Stimulated activated naive CD8-positive, alpha-beta T cell treated with anti-CD3 and anti-CD28 coated beads, Interleukin-15, Interleukin-2, amounts not matched to agents 100 U/mL and 50 U/mL, for 24 hours (primary cell): ENCODE measurements at regions not wholly inside any gene's neighbourhood (a gene's known extent, or its start where the extent isn't known, plus 50 kb on each side); places are given as distances from the start of the nearest gene placed in this dataset.

Source experiments
- ATAC-seq: fragments of 150-1000 bp; cut with Tn5 transposase; one replicate; pipeline ENCODE4 v1.10.0; 2021
- DNase-seq: peaks from one replicate; pipeline ENCODE4 v3.0.0; 2021

- no peak for ATAC-seq
- no peak for DNase-seq
These were observed 672.5 kb downstream of the BRD1 start for GRCh38 chr22:49155039-49155769.

GRCh38 chr22:49154433-49154832 is 673.2 kb downstream of the BRD1 start:
- DNase-seq (no peak), ATAC-seq (no peak)

GRCh38 chr22:49153921-49154320 is 673.8 kb downstream of the BRD1 start:
- DNase-seq (no peak), ATAC-seq (no peak)

DNA sequence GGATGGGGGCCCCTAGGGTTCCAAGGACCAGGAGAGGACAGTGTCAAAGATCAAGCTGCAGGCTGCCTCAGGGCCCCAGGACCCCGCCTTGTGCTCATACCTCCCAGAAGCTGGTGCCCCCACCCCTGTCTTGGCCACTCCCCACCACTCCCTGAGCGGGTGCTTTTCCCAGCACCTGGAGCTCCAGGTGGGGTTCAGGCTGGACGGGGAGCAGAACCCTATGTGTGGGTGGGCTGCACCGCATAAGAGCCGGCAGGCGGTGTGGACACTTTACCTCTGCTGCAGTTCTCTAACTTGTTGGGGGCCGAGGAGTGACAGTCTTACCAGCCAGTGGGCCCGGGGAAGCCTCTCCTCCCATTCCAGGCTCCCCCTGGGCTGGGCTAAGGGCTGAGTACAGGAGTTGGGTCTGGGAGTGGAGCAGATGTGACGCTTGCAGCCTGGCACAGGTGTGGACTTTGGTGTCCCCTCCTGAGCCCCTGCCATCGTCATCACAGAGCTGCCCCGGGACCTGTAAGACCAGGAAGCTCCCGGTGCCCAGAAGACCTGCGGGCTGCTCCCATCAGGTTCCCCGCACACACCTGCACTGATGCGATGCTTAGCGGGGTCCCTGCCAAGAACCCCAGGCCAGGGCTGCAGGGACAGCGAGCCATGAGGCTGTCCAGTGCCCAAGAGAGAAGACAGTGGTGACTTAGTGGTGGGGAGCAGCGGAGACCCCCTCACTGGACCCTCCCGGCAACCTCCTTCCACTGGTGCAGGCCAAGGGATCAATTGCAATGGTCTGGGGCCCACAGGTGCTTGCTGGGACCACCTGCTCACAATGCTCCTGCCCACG is 674.5 kb downstream of the BRD1 start:
- DNase-seq (no peak), ATAC-seq (no peak)

DNA sequence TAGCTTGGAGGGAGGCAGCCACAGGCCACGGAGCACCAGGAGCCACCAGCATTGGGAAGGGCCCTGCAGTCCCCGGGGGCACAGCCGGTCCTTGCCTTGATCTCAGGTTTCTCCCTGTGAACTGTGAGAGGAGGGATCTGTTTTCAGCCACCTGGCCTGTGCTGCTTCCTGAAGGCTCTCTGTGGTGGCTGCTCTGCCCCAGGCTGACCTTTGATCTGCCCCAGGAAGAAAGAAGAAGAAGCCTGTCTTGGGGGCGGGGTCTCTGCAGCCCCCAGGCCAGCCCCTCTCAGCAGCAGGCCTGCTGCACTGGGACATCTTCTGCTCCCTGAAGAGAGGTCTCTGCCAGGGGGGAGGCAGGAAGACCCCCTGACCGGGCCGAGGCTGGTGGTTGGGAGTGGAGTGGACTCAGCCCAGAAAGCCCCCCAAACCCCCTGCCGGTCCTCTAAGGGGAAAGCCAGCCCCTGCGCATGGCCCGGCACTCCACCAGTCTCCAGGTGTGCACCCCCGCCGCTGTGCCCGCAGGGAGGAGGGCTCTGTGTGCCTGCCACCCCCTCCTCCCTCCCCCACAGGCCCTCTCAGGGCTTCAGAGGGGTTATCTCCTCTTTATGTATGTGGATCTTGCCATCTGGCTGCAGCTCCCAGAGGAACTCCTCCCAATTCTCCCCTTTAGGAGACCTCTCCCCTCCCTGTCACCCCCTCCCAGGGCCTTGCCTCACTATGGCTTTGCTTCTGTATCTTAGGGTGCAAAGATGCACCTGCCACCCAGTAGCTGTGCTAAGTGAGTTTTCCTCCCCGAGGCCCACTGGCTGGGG is 675.3 kb downstream of the BRD1 start:
- no peak for DNase-seq
- no peak for ATAC-seq

DNA sequence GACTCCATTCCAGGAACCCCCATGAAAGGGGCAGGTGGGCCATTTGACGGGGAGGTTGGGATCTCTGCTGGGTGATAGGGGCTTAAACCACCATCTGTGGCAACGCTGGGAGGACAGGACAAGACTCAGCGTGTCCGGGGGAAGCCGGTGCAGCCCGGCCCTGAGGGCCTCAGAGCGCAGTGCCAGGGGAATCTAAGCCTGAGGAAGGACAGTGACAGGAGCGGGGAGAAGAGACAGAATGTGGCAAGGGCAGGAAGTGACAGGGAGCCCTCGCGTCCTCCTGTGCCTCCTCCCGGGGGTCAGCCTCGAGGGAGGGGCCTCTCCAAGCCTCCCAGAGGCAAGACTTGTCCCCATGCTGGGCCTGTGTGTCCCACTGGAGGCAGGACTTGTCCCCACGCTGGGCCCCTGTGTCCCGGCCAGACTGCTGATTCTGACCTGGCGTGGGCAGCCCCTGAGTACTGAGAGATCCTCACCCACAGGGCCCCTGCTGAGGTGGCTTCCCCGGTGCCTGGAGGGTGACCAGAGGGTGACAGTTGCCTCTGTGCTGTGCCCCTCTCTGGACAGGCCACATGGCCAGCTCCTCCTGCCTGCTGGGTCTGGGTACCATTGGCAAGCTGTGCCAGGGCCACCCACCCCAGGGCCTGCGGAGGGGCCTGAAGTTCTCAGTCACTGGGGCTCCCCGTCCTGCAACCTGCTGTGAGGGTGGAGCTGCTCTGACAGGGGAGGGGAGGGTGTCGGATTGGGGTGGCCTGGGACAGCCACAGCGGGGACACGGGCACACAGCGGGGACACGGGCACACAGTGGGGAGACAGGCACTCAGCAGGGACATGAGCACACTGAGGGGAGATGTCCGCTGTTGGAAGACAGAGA is 676.2 kb downstream of the BRD1 start:
- ATAC-seq, result no peak
- no peak for DNase-seq

DNA sequence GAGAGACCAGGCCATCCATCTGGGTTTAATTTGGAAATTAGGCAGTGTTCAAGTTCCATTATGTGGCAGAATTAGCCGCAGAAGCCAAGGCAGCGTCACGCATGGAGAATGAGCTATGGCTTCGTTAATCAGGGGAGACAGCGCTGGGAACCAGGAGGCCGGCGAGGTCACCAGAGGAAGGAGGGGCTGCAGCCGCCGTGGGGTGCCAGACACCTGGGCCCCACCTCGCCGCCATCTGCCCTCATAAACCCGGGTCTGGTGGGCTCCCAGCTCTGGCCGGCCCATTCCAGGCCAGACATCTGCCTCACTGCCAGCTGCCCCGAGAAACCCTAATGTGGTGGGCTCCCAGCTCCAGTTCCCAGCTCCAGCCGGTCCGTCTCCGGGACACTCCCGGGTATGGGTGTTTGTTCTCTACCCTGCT is 676.9 kb downstream of the BRD1 start:
- ATAC-seq (no peak), DNase-seq (no peak)

GRCh38 chr22:49149721-49150608 is 677.7 kb downstream of the BRD1 start:
- no peak for ATAC-seq

DNA sequence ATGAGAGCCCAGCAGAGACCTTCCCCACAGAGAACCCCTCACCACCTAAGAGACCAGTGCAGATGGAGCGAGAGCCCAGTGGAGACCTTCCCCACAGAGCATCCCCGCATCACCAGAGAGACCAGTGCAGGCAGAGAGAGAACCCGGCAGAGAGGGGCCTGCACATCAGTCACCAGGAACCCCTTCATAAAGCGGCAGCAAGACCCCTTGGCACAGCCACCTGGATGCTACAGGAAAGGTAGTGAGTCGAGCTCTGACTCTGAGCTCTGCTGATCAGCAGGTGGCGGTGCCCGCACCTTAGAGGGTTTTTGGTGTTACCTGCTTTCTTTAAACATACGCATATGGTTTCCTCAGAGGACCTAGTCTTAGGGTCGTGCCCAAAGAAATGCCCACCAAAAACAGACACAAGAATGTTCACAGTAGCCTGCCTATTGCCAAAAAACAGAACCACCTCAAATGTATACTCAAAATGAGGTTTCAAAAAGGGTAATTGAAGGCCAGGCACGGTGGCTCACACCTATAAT is 678.7 kb downstream of the BRD1 start:
- DNase-seq, result no peak
- no peak for ATAC-seq

More at GRCh38 chr22:49149721-49150608, 677.7 kb downstream of the BRD1 start:
- DNase-seq, result no peak

GRCh38 chr22:49147617-49148175 is 680.0 kb downstream of the BRD1 start:
- ATAC-seq (no peak), DNase-seq (no peak)

- no peak for DNase-seq
- ATAC-seq, result no peak
These were observed 680.5 kb downstream of the BRD1 start for GRCh38 chr22:49147171-49147570.

DNA sequence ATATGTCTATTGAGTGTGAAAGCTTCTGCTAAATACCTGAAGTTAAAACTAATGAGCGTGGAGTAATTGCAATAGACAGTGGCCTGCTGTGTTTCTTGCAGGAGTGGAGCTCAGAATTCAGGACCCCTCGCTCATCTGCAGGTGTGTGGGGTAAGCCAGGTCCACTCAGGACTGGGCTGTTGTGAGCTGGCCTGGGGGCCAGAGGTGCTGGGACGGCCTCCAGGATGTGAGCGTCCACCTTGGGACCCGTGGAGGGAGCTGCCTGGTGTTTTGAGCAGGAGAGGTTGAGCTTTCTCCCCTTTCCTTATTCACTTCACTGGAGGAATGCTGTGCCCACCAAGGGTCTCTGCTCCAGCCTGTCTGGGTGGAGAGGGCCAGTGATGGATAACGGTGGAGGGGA is 681.2 kb downstream of the BRD1 start:
- ATAC-seq, result no peak
- DNase-seq, result no peak

- DNase-seq (no peak), ATAC-seq (no peak)
These were observed 683.9 kb downstream of the BRD1 start for GRCh38 chr22:49143812-49144211.

DNA sequence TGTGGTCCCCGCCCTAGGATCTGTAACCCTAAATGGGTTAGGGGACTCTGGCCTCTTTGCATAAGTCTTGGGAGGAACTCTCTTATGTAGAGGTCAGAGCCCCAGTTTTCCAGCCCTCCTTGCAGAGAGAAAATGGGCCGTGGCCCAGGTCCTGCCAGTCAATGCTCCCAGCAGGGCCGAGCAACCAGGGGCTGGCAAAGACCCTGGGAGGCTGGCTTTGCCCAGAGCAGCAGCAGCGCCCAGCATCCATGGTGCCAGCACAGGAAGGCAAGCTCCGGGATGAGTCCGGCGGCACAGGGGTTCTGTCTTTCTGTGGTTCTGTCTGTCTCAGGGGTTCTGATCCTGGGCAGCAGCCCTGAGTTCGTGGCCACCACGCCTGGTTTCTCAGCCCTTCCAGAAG is 684.8 kb downstream of the BRD1 start:
- no peak for ATAC-seq

DNA sequence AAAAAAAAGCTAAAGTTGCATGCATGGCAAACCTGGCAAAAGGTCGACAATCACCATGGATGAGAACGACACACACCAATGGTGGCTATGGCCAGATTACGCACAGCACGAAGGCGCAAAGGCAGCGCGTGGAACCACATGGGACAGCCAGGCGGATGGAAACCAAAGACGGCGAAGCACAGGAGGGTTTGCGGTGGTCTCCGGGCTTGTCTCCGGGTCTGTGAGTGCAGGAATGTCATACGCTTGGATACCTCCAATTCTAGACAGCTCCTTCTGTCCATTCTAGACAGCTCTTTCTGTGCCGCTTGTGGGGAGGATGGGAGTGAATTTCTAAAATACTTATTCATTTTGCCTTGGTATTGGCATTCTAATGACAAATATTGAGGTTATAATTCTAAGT is 685.4 kb downstream of the BRD1 start:
- no peak for ATAC-seq
- no peak for DNase-seq

More for the DNA sequence above, 684.8 kb downstream of the BRD1 start:
- no peak for DNase-seq

DNA sequence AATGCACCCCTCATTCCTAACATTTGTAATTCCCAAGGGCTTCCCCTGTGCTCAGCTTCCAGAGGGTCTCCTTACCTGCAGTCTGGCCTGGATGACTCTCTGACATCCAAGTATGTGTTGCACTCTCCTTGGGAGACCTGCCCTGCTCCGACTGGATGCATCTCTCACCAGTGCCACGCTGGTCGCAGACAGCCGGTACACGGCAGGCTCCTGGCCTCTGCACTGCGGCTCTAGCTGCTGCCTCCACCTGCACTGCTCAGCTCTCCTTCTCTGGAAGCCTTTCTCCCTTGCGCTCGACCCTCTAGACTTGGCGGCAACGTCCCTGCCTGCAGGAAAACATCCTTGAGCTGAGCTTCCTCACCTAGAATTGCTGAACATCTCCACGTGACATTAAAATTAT is 685.9 kb downstream of the BRD1 start:
- no peak for ATAC-seq
- DNase-seq, result no peak

- ATAC-seq (no peak), DNase-seq (no peak)
These were observed 686.6 kb downstream of the BRD1 start for GRCh38 chr22:49140911-49141665.

- no peak for ATAC-seq
- no peak for DNase-seq
These were observed 688.1 kb downstream of the BRD1 start for GRCh38 chr22:49139492-49140151.
